ENCODE measurements at regions not wholly inside any gene's neighbourhood (a gene's known extent, or its start where the extent isn't known, plus 50 kb on each side); places are given as distances from the start of the nearest gene placed in this dataset.

DNA sequence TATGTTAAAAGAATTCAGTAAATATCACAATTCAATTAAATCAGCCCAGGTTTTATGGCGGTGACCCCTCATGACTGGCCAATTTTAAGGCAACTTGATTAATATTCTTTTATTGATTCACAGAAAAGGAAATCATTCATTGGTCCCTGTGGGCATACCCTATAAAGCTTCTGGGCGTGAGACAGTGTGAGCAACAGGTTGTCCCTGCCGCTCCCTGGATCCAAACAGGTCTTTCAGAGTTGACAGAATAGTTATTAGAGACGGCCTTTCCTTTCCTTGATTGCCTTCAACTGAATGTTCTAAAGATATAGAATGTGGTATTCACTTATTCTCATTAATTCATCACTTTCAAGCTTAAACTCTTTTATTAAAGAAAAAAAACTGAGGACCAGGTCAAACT, 433.9 kb downstream of the KCNJ2 start:
- FAIRE-seq = no peak

DNA sequence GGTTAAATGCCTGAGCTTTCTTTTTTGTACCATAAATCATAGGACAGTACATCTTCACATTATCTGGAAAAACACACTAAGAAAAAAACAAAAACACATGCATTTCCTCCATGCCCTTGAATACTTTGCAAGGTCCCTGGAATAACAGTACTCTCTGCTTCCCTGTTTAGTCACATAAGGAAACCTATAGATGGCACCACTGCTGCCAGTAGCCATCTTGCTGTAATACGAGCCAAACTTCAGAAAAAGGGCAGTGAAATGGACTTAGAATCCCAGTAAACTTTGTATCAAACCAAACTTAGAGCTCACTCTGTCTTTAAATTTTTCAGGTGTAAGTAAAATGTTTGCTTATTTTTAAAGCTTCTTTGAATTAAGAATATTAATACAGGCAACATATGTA, 435.5 kb downstream of the KCNJ2 start:
- no peak for FAIRE-seq

GRCh38 chr17:70606086-70606485, 436.8 kb downstream of the KCNJ2 start:
- FAIRE-seq = no peak

DNA sequence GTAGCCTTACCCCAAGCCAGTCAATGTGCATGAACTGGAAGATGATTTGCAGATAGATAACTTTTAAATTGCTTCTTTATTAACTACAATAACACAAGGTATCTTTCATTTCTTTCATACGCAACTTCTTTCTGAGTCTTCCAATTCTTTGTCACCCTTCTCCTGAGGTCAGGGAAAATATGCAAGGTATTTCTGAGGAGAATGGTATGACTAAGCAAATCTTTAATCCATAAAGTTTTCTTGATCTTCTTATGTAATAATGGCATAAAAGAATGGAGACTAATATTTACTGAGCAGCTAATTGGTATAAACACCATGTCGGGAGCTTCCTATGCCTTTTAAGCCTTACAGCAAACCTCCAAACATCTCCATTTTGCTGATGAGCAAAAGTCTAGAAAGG, 438.9 kb downstream of the KCNJ2 start:
- FAIRE-seq = no peak

- no peak for FAIRE-seq
Observed at GRCh38 chr17:70608957-70609356, 439.6 kb downstream of the KCNJ2 start.

DNA sequence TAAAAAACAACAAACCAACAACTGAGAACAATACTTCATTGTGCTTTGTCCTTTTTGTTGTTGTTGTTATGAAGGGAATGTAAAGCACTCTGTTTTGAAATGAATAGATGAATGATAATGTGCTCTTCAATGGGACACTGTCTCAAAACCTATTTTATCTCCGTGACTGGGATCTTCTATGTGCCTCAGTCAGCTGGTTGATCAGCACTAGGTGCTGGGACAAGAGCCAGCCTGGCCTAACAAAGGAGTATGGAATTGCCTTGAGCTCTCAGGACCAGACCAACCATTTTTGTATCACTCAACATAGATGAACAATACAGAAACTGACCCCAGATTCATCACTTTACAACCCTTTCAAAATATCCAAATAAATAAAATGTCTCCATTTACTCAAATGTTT, 440.2 kb downstream of the KCNJ2 start:
- no peak for FAIRE-seq

DNA sequence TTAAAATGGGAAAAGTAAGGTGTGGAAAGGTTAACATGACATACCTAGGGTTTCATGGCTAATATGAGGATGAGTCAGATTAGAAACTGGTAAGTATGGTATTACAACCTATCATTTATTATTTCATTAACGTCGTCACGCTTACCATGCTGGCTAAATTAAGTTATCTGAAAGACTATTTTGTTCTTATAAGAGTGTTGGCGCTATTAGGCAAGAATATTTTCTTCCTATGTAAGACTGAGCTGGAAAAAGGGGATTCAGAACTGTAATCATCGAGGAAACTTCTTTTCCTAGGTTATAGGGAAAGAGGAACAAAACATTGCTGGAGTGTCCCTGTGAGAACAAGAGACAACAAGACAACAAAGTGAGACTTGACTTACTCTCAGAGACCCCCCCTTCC, 440.8 kb downstream of the KCNJ2 start:
- FAIRE-seq = no peak

DNA sequence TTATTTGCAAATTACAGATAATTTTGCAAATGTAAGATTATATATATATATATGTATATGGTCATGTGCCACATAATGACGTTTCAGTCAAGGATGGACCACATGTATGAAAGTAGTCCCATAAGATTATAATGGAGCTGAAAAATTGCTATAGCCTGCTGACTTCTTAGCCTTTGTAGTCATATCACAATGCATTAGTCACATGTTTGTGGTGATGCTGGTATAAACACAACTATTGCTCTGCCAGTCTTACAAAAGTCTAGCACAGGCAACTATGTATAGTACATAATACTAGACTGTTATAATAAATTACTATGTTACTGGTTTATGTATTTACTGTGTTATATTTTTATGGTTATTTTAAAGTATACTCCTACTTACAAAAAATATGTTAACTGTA, 444.3 kb downstream of the KCNJ2 start:
- FAIRE-seq = no peak

DNA sequence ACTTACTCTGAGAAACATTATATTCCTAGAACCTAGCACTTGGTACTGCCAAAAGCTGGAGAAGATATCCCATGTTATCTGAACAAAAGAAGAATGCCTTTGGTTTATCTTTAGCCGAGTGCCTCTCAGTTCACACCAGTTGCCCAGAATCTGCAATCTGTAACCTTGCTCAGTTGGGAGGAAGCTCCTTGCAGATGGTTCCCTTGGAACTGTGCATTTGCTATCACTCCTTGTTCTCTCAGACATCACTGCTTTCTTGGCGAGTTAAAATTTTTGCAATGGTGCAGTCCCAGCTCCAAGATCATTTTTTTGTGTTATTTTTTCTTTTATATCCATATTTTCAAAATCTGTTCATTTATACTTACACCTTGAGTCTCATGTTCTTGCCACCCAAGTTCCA, 446.5 kb downstream of the KCNJ2 start:
- no peak for FAIRE-seq

DNA sequence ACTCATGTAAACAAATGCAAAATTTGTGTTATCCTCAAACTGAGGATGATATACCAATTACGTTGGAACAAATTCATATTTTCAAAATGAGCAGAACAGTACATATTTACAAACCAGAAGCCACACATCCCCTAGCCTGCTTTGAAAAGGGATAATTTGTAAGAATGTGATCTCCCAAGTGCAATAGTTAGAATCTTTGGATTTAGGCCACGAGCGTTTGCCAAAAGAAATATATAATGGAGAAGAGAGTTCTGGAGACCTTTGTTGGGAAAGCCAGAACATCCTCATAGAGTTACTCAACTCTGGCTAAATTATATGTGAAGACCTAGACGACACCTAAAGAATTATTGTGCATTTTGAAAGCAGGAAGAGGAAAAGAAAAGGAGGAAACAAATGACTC, 449.3 kb downstream of the KCNJ2 start:
- FAIRE-seq = no peak

DNA sequence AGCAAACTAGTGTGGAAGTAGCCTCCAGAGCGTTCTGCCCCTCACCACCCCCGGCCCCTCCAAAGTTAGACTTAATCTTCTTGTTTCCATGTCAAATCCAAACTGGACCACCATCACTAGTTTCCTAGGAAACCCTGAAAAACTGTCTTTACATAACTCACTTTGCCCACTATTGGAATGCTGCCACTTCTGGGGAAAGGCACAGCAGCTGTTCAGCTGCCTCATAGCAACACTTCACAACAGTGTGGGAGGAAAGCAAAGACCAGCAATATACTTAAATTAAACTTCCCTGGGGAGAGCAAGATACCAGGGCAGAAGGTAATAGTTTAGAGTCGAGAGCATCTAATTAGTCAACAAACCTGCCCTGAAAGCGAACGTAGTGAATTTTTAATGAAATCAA, 452.2 kb downstream of the KCNJ2 start:
- no peak for FAIRE-seq

GRCh38 chr17:70622368-70623260, 453.3 kb downstream of the KCNJ2 start:
- FAIRE-seq = no peak

DNA sequence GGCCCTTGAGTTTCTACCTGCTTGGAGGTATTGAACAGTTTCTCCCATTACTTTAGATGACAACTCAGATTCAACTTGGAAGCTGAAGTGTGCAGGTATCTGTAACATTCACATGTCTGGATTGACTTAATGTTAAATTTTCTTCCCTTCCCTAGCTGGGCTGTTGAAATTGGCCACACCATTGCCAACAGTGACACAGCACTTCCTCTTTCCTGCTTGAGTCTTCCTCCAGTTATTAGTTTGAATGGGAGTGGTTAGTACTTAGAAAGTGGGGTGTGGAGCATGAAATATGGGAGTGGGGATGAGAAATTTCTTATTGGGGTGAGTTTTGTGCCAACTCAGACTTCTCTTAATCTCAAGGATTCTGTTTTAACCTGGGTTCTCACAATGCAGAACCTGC, 454.9 kb downstream of the KCNJ2 start:
- no peak for FAIRE-seq

DNA sequence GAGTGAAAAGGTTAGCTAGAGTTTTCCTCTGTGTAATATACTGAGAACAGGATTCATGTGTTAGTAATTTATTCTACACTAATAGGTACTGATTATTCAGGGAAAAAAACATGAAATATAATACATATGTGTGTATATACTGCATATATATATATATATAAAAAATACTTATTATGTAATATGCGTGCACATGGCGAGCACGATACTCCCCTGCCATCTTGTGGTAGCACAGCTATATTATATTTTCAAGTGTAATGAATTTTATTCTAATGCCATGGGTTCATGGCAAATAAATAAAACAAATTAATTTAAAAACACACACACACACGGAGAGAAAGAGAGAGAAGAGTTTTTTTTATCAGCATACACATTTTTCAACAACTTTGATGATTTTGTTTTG, 460.6 kb downstream of the KCNJ2 start:
- FAIRE-seq = no peak

- FAIRE-seq = no peak
Observed at GRCh38 chr17:70636517-70637133, 467.3 kb downstream of the KCNJ2 start.

GRCh38 chr17:70642059-70642458, 472.7 kb downstream of the KCNJ2 start:
- no peak for FAIRE-seq

GRCh38 chr17:70644096-70644495, 474.8 kb downstream of the KCNJ2 start:
- no peak for FAIRE-seq

- FAIRE-seq = no peak
Observed at GRCh38 chr17:70646673-70647072, 477.3 kb downstream of the KCNJ2 start.

GRCh38 chr17:70648166-70648565, 478.8 kb downstream of the KCNJ2 start:
- peak; percentile 41 for FAIRE-seq

GRCh38 chr17:70653850-70654249, 484.5 kb downstream of the KCNJ2 start:
- no peak for FAIRE-seq

DNA sequence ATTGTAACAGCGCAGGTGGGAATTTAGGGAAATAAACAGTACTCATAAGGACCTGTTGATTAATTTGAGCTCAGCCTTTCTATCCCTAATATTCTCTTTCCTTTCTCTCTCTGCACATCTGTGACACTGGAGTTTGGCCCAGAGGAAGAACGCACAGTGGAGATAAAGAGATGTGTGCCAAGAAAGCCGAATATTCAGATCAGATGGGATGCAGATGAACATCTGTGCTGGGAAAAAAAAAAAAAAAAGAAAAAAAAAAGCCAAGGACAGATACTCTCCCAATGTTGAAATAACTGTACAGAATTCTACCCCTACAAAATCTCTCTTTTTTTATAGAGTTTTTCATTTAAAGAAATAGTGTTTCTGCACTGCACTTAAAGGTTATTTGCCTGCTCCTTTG, 485.4 kb downstream of the KCNJ2 start:
- FAIRE-seq = no peak

DNA sequence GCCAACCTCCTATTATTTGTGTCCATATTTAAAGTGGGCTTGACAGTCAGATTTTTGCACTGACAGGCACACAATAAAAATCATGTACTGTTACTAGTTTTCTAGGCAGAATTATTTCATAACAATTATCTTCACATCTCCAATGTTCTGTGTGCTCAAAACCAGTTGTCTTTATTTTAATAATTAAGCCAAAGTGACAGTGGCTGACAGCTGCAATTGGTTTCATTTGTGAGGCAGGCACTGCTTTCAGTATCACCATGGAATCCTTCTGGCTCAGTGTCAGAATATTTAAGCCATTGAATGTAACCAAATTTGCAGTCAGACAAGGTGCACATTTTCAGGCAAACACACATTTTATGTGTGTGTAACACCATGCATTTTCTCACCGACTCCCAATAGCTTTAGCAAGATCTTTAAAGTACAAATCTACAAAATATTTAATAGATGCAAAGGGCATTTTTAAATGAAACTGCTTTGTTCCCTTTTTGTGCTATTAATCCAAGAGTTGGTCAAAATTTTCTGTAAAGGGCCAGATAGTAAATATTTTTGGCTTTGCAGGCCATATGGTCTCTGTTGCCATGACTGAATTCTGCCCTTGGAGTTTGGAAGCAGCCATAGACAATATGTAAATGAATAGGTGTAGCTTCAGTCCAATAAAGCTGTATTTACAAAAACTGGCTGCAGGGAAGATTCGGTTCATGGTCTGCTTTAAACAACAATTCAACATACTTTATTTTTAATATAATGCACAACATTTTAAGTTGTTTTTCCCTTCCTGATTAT, 486.0 kb downstream of the KCNJ2 start:
- FAIRE-seq = no peak

- no peak for FAIRE-seq
Observed at GRCh38 chr17:70658317-70658716, 489.0 kb downstream of the KCNJ2 start.

DNA sequence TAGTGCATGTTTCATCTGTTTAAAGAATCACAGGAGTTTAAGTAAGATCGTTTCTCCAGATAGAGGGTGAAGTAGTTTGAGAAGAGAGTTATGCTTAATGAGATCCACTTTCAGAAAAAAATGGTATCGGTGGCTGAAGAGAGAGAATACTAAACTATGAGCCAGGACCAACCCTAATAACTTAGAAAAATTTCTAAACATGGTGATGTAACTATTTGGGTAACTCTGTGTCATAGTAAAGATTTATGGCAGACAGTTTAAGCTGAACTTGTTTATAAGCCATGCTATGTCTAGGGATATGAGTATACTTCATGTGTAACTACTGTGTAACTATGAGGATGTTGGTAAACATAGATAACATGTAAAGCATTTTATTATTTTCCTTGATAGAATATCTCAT, 489.5 kb downstream of the KCNJ2 start:
- no peak for FAIRE-seq
